Renal cortex interstitium (tissue), 11 donors: ENCODE measurements at regions not wholly inside any gene's neighbourhood (a gene's known extent, or its start where the extent isn't known, plus 50 kb on each side); places are given as distances from the start of the nearest gene placed in this dataset.
"Not testable (repeated sequence)": the region's sequence is repeated elsewhere in the genome, so short reads cannot be mapped to it uniquely, and the experiment has no call there.

ENCODE experiments used
- DNase-seq, 11 donors: peaks; one replicate each; pipeline ENCODE4 v3.0.0-alpha.2; 2013; ENCODE audit warnings: low read depth in 9 of 11, low spot score in 4 of 11; ENCODE audit errors: extremely low read depth in 1 of 11

DNA sequence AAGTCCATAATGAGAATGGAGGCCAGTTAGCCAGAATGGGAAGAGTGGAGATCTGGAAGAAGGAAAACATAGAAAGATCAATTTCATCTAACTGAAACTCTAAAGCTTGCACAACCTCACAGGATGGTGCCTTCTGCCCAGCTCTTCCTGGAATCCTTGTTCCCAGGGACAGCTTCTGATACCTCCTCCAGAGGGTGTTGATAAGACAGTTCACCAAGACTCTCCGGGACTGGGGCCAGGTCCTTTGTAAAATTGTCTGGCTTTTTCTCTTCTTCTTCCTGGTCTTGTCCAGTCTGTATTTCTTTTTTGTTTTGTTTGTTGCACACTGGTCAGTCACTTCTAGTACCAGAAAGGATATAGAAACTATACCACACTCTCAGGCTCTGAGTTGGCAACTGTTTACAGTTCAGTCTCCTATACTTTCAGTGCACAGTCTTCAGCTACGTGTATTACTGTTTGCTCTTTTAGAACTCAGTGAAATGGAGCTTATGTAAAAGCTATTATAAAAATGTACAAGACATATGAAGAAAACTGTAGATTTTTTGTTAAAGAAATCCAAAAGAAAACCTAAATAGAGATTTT is 142.8 kb upstream of the RPL34 start:
- DNase-seq, result no peak

DNA sequence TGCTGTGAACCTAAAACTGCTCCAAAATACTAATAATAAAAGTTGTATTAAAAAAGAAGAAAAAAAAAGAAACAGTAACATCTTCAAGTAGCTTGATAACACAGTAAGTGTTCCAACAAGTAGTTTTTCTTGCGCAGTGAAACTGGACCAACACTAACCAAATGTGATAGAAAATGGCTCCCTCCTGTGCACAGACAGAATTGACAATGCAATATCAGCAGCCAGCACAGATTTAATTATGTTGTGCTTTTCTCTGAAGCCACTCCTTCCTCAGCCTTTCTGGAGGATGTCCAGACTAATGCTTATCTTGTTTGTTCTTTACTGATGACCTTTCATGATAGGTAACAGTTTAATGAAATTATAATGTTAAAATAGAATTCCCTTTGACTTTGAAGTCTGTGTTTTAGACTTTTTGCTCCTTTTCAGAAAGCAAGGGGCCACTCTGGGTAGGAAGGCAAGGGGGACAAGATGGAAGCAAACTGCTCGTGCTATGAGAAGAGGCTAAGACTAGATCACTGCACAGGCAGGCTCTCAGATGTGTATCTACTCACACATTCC is 147.1 kb upstream of the RPL34 start:
- no peak for DNase-seq

DNA sequence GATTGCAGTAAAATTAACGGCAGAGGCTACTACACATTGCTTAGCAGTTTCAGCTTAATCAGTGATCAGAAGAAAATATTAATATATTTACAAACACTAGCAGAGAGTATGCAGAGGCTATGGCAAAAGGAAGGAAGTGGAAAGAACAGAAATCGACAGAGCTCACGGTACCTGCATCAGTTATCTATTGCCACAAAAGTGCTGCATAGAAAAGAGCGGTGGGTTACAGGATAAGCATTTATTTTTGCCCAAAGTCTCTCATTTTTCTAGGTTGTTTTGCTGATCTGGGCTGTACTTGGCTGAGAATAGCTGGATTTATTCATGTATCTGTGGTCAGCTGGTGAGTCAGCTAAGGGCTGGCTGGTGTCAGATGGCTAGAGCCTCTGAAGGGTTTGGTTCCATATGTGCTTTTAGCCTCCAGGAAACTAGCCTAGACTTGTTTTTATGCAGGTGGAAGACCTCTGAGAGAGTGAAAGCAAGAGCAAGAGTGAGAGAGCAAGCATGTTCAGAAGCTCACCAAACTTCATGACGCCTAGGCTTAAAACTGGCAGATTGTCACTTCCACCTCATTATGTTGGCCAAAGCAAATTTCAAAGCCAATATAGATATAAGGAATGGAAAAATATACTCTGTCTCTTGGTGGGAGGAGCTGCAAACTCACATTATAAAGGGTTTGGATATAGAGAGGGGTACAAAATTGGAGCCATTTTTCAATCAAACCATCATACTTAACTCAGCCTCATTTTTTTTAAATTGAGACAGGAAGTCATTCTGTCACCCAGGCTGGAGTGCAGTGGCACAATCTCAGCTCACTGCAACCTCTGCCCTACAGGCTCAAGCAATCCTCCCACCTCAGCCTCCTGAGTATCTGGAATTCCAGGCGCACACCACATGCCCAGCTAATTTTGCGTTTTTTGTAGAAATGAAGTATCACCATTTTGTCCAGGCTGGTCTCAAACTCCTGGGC is 153.2 kb upstream of the RPL34 start:
- DNase-seq, result no peak

DNA sequence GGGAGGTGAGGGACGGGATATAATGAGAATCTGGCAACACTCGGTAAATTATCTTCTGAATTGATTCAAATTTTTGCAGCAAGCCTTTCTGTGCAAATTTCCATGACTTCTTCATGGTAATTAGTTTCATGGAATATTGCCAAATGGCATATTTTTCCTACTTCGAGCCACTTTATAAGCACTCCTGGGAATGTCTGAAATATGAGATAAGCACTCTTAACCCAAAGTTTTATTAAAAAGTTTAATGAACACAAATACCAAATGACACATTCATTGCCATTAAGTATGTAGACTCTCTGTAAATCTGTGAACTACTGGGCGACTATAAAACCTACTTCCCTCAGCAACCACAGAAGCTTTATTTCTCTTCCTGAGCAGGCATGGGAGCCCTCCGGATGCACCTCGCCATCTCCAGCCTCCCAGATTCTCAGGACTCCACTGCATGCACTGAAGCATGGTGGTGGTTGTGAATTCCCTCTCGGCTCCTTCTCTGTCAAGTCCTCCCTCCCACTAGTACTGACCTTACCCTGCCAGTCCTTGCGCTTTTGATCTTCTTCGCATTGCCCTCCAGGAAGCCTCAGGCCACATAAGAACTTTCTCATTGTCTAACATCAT is 154.4 kb upstream of the RPL34 start:
- DNase-seq, result no peak

DNA sequence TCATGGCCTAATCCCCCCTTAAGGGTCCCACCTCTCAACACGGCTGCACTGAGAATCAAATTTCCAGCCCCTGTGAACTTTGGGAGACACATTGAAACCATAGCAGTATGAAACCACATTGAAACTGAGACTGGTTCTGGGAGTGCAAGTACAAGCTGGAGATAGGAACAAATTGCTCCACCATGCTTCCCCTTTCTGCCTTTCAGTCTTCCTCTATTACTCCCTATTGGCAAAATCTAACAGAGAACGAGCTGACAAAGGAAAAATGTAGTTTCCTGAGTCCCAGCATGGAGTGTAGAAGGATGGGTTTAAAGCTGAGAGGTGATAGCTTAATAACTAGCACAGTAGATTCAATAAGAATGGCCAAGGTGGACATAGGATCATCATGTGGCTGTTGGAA is 161.7 kb upstream of the RPL34 start:
- DNase-seq, result no peak

DNA sequence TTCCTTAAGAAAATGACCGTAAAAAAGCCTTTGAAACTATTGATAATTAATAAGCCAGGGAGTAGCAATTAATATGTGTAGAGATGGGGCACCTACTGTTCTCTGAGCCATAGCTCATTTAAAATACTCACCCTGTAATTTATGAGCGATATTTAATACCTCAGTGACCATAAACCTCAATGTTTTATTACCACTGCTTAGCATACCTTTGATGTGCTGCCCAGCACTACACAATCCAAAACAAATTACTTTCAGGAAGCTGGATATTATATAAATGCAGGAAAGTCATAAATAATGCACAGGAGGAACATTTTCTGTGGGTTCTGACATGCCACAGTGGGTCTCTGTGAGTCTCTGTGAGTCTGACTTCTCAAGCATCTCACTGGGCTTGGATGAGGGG is 166.1 kb upstream of the RPL34 start:
- peak in 7 of 11 donors; percentile 12 to 41 (median 26) for DNase-seq

DNA sequence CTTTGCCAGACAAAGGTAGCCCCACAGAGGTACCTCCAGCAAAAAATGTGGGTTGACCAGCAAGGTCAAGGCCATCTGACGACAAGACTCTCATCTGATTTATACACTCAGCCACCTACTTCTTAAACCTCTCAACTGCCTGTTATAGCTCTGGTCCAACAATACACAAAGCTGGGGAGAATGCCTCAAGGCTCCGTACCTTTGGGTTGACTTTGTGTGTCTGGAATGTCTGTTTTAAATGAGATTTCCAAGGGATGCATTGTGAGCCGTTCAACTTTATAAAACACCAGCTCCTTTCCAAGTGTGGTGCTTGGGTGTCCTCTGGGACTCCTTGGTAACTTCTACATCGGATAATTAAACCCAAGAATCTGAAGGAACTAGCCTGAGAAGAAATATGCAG is 167.0 kb upstream of the RPL34 start:
- no peak for DNase-seq

DNA sequence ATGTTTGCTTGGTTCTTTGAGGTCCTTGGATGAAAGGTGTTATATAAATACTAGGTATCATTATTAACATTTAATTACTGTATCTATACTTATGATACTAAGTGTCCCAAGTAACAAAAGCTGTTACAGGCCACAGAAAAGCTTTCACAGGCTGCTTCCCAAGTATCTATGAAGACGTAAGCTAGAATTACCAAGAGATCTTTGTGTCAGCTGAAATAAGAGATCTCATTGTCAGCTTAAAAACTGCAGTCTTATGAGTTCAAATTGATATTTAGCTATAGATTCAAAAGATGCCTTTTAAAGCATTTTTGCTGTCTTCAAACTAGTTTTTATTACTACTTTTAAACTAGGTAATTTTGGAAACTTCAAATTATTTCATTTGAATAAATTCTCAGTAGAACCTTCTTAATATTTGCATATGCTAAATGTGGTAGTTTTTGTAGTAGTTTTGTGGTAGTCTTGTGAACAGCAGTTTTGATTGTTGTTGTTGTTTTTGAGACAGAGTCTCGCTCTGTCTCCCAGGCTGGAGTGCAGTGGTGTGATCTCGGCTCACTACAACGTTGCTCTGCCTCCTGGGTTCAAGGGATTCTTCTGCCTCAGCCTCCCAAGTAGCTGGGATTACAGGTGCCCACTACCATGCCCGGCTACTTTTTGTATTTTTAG is 170.0 kb upstream of the RPL34 start:
- DNase-seq, result no peak

DNA sequence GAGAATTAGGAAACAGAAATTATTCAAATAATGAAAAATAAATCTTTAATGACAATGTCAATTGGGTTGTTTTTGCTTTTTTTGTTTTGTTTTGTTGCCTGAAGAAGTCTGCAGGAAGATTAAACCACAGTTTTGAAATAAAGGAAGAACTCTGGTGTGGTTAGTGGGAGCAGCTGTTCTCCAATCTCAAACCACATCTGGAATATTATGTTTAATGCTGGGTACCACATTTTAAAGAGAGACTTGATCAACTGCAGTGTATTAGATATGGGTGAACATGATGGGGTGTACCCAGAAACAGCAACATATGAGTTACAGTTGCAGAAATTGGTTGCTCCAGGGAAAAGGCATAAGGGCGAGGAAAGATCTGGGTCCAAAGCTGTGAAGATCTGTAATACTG is 171.2 kb upstream of the RPL34 start:
- no peak for DNase-seq

DNA sequence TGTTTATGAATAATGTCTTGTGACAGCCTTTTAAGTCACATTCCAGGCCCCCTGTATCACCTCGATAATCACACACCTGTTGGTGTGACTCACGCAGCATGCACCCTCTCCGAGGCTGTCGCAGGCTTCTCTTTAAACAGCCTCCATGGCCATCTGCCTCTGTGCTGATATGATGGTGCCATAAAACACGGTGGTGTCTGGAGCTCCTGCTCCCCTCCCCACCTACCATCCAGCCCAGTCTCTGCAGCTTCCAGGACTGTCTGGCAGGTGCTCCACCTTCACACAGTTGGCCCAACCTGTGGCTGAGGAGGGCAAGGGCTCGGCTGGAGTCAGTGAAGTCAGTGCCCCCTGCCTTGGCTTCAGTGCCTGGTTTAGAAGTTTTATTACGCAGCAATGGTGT is 173.8 kb upstream of the RPL34 start:
- no peak for DNase-seq

DNA sequence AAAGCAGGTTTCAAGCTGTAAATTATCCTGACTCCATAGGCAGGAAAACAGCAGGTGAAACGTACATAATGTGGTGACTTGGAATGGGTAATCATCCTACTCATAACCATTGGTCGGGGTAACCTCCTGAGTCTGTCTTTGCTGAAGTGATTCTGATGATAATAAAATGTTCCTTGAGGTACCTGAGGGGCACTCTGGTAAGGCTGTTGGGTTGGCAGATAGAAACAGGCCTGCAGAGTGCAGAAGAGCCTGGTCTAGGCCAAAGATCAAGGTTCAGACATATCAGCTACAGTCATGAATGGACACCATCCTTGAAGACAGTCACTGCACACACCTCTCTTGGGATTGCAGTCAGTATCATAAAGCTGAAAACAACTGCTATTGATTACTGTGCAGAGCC is 174.7 kb upstream of the RPL34 start:
- no peak for DNase-seq

DNA sequence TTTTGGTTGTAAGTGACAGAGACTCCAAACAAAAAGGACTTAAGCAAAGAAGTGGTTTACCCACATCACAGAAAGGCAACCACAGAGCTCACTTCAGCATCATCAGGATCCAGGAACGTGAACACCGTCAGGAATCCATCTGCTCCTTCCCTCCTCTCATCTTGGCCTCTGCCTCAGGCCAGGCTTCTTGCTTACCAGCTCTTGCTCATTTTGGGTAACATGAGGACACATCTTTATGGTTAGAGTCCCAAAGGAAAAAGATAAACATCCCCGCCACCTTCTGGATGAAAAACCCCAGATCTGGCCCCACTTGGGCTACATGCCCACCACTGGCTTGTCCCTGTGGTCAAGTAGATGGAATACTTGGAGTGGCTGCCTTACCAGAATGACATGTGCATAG is 176.8 kb upstream of the RPL34 start:
- DNase-seq, result no peak

DNA sequence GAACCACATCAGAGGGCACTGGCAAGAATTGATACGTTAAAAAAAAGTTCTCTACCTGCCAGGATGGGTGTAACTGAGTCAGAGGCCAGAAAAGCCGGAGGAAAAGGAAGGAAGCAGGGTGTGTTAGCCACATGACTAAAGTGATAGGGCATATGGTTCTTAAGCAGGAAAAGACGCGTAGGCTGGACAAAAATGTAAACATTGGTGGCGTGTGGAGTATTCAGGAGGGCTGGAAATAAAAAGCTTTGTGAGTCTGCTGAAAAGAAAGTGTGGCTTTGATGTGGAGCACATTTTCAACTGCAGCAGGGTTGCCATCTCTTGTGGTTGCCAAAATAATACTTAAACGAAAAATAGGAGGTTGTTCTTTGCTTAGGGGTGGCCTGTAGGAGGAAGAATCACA is 186.5 kb upstream of the RPL34 start:
- DNase-seq, result no peak

DNA sequence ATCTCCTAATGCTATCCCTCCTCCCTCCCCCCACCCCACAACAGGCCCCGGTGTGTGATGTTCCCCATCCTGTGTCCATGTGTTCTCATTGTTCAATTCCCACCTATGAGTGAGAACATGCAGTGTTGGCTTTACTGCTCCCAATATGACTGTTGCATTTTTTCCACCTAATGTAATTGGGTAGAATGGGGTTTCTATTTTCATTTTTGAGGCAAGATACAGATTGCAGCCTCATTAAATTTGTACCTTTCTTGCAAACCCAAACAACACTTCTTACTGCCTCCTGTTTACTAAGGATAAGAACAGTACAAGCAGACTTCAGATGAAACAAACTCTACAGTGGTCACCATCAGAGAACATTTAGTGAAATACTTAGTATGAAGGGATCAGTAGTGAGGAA is 187.0 kb upstream of the RPL34 start:
- not testable (repeated sequence) for DNase-seq

DNA sequence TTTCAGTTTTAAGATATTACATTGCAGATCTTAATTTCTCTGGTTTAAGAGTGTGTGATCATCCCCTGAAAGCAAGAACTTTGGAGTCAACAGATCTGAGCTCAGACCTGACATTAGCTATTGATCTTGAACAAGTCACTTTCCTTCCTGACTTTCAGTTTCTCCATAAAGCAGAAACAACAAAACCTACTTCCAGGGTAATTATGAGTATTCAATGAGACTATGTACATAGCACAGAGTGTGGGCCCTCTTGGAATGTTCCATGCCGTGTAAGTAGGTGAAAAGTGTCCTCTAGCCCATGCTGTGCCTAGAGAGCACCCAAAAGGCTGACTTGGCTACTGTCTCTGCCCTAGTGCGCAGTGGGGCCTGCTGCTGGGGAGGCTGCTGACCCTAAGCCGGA is 188.0 kb upstream of the RPL34 start:
- DNase-seq, result no peak

DNA sequence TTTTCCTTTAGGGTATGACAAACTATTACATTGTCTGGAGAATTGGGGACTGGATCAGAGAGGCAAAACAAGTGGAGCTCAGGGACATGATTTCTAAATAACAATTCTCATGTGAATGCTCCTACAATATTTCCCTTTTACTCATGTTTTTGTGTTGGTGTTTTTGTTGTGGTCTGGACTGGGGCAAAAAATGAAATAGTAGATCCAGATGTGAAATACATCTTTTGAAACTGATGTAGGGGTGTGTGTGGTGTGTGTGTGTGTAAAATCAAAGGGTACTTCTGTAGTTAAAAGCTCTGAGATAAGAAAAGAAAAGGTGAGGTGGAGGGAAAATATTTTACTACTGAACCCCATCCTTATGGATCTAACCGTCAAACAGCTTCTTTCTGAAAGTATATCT is 188.4 kb upstream of the RPL34 start:
- DNase-seq, result no peak

DNA sequence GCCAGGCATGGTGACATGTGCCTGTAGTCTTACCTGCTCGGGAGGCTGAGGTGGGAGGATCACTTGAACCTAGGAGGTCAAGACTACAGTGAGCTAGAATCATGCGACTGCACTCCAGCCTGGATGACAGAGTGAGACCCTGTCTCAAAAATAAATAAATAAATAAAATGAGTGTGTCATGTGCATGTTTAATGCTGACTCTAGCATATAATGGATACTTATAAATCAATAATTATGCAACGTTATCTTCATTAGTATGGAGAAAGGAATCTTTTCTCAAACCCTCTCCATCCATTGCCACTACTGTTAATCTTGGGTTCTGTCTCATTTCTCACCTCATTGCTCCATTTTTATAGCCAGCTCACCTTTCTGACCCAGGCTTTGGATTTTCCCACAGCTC is 189.5 kb upstream of the RPL34 start:
- DNase-seq, result no peak

DNA sequence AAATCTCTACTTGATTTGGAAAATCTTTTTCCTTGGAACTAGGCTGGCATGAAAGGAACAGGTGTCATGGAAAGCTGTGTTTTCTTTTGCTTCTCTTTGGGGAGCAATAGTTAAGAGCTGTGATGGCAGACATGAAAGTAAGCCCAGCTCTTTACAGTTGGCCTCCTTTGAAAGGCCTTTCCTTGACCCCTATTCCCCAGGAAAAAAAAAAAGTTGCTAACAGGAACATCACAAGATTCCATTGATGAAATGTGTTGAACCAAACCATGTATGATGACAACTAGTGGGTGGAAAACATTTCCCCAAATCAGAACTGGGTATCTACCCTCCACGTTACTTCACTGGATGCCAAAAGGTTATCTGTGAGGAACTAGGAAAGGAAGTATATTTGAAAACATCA is 190.7 kb upstream of the RPL34 start:
- no peak for DNase-seq

DNA sequence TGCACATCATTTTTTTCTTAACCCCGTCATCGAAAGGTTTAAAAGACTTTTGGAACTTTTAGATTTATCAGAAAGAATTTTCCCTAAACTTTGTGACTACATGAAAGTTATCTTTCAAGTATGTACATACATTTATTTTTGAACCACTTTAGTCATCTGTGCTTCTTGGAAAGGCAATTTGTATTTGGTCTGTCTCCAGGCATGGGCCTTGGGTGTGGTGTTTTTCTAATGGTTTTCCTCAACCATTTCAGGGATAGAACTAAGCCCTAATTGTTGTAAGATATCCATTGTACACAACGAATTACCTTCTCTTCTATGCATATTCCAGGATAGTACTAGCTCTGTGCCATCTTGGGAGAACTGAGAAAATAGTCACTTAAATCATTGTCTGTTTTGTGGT is 191.5 kb upstream of the RPL34 start:
- DNase-seq, result no peak
